Panc1 (cell line): ENCODE measurements at regions not wholly inside any gene's neighbourhood (a gene's known extent, or its start where the extent isn't known, plus 50 kb on each side); places are given as distances from the start of the nearest gene placed in this dataset.

ENCODE experiments used
- ATAC-seq: fragments of 200-7000 bp; cut with Tn5 transposase; 2 replicates; pipeline ENCODE4 v1.9.1; 2020; ENCODE audit warnings: mild to moderate bottlenecking, moderate library complexity
- BruUV-seq: library from RNA; stranded (reverse); fragments of 400-500 nt; replicated peaks from 2 replicates; lab custom pipeline; 2021; lab: Mats Ljungman, UMichigan
- CTCF ChIA-PET: fragments of 300-600 bp; sonication (Branson Sonifier 250); formaldehyde crosslinking; loops from one replicate; lab custom pipeline; 2022; ENCODE audit warnings: antibody characterized with exemption; lab: Charles Lee
- POLR2A ChIA-PET: fragments of 300-600 bp; sonication (Branson Sonifier 250); formaldehyde crosslinking; loops from one replicate; lab custom pipeline; 2022; ENCODE audit warnings: antibody characterized with exemption; lab: Charles Lee
- DNase-seq: peaks from one replicate; pipeline ENCODE4 v3.0.0-alpha.2; 2010; ENCODE audit warnings: low read depth, low spot score
- H3K27ac ChIP-seq: 2 replicates; pipeline ENCODE4 v1.5.1; 2011; ENCODE audit warnings: mild to moderate bottlenecking, low read length, inconsistent platforms
- H3K27me3 ChIP-seq: fragments of 200-500 bp; sonication (Bioruptor generic); 2 replicates; pipeline ENCODE4 v1.6.0; 2014; ENCODE audit warnings: low read length, inconsistent platforms; ENCODE audit not compliant: control insufficient read depth, insufficient read depth
- H3K36me3 ChIP-seq: fragments of 200-500 bp; sonication (Bioruptor generic); 2 replicates; pipeline ENCODE4 v1.5.1; 2014; ENCODE audit warnings: inconsistent platforms, mild to moderate bottlenecking, low read length, moderate library complexity; ENCODE audit not compliant: control insufficient read depth, insufficient read depth
- H3K4me1 ChIP-seq: 2 replicates; pipeline ENCODE4 v1.5.1; 2011; ENCODE audit warnings: inconsistent platforms, mild to moderate bottlenecking, low read length, moderate library complexity; ENCODE audit not compliant: control insufficient read depth, insufficient read depth
- H3K4me3 ChIP-seq, 2 experiments: 2 replicates each; pipeline ENCODE4 v1.5.1; 2011 to 2012; ENCODE audit warnings: low read depth in 2 of 2, low read length in 2 of 2, mild to moderate bottlenecking in 2 of 2, inconsistent platforms in 1 of 2, moderate library complexity in 1 of 2
- H3K9me3 ChIP-seq: fragments of 200-500 bp; sonication (Bioruptor generic); 2 replicates; pipeline ENCODE4 v1.5.1; 2014; ENCODE audit warnings: low read depth, mild to moderate bottlenecking, inconsistent platforms, low read length, moderate library complexity; ENCODE audit not compliant: control insufficient read depth, insufficient read depth
- POLR2AphosphoS5 ChIP-seq: IDR thresholded peaks from 2 replicates; pipeline ENCODE4 v1.6.1; 2012; ENCODE audit warnings: mild to moderate bottlenecking, low read depth, low read length, moderate library complexity
- SIN3A ChIP-seq: IDR thresholded peaks from 2 replicates; pipeline ENCODE4 v1.6.1; 2012; ENCODE audit warnings: low read depth, mild to moderate bottlenecking, low read length, moderate library complexity, borderline replicate concordance; ENCODE audit not compliant: insufficient read depth
- TCF7L2 ChIP-seq: IDR thresholded peaks from 2 replicates; pipeline ENCODE4 v1.6.1; 2011; ENCODE audit warnings: mild to moderate bottlenecking, low read depth, low read length, inconsistent platforms
- in situ Hi-C: cut with HindIII; loops from 2 replicates; pipeline ENCODE4 v1.10.0; 2016; ENCODE audit warnings: low sequenced_read_pairs, low pct_unique_long_range_greater_than_20kb
- intact Hi-C: fragments of 100-400 bp; cut with micrococcal nuclease; formaldehyde crosslinking; loops from one replicate; pipeline ENCODE4 v1.10.0; 2022; ENCODE audit not compliant: unreplicated experiment
- TF ChIP-seq, protein P1 (sequence below): fragments of 450-650 bp; IDR thresholded peaks from 2 replicates; pipeline ENCODE4 v1.5.1; 2017; ENCODE audit warnings: mild to moderate bottlenecking
- TF ChIP-seq, protein P2 (sequence below), 2 experiments: IDR thresholded peaks; 2 replicates each; pipeline ENCODE4 v1.6.1; 2011 to 2012; ENCODE audit warnings: low read depth in 2 of 2, control low read depth in 1 of 2, low read length in 1 of 2, mild to moderate bottlenecking in 1 of 2, moderate library complexity in 1 of 2; ENCODE audit not compliant: insufficient read depth in 1 of 2

DNA sequence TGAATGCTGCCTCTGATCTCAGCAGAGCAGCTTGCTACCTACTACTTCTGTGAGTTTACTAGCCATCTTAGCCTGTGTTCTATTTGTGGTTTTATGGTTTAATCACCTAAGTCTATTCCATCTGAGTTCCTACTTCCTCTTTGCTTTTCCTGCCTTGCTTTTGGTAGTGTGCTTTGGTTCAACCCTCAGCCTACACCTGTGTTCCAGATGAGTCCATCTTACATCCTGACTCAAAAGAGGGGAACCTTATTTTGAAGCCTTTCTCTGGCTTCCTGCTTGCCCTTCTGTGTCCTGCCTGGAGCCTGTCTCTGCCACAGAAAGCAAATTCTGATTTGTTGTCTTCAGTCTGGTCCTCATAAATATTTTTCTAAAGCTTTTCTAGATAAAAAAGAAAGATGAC is 530.3 kb upstream of the MEX3C start:
- no TSS peak for BruUV-seq
- no peaks in the 10 kb centered on the region for H3K36me3 ChIP-seq
- H3K4me3 ChIP-seq: no peak overlapping the region
- intact Hi-C loops (no loop called here), in situ Hi-C loops (no loop called here)
- no peaks in the 10 kb centered on the region for H3K4me1 ChIP-seq
- ChIA-PET CTCF (no interaction called here), POLR2A (no interaction called here)
- ATAC-seq (no peak), DNase-seq (no peak)
- no peaks in the 10 kb centered on the region for H3K27me3 ChIP-seq
- no peaks in the 10 kb centered on the region for H3K9me3 ChIP-seq
- TF ChIP-seq, protein P1, sequence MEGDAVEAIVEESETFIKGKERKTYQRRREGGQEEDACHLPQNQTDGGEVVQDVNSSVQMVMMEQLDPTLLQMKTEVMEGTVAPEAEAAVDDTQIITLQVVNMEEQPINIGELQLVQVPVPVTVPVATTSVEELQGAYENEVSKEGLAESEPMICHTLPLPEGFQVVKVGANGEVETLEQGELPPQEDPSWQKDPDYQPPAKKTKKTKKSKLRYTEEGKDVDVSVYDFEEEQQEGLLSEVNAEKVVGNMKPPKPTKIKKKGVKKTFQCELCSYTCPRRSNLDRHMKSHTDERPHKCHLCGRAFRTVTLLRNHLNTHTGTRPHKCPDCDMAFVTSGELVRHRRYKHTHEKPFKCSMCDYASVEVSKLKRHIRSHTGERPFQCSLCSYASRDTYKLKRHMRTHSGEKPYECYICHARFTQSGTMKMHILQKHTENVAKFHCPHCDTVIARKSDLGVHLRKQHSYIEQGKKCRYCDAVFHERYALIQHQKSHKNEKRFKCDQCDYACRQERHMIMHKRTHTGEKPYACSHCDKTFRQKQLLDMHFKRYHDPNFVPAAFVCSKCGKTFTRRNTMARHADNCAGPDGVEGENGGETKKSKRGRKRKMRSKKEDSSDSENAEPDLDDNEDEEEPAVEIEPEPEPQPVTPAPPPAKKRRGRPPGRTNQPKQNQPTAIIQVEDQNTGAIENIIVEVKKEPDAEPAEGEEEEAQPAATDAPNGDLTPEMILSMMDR: no peak
- no peak for TF ChIP-seq POLR2AphosphoS5
- TF ChIP-seq SIN3A: no peak
- TF ChIP-seq, protein P2, sequence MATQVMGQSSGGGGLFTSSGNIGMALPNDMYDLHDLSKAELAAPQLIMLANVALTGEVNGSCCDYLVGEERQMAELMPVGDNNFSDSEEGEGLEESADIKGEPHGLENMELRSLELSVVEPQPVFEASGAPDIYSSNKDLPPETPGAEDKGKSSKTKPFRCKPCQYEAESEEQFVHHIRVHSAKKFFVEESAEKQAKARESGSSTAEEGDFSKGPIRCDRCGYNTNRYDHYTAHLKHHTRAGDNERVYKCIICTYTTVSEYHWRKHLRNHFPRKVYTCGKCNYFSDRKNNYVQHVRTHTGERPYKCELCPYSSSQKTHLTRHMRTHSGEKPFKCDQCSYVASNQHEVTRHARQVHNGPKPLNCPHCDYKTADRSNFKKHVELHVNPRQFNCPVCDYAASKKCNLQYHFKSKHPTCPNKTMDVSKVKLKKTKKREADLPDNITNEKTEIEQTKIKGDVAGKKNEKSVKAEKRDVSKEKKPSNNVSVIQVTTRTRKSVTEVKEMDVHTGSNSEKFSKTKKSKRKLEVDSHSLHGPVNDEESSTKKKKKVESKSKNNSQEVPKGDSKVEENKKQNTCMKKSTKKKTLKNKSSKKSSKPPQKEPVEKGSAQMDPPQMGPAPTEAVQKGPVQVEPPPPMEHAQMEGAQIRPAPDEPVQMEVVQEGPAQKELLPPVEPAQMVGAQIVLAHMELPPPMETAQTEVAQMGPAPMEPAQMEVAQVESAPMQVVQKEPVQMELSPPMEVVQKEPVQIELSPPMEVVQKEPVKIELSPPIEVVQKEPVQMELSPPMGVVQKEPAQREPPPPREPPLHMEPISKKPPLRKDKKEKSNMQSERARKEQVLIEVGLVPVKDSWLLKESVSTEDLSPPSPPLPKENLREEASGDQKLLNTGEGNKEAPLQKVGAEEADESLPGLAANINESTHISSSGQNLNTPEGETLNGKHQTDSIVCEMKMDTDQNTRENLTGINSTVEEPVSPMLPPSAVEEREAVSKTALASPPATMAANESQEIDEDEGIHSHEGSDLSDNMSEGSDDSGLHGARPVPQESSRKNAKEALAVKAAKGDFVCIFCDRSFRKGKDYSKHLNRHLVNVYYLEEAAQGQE (IDR thresholded peaks at IDR 0.05; ENCODE audit: insufficient read depth in 1 of 2, low read depth in 2 of 2, low read length in 1 of 2): no peak
- TF ChIP-seq TCF7L2: no peak
- no peak overlapping the region for H3K27ac ChIP-seq

DNA sequence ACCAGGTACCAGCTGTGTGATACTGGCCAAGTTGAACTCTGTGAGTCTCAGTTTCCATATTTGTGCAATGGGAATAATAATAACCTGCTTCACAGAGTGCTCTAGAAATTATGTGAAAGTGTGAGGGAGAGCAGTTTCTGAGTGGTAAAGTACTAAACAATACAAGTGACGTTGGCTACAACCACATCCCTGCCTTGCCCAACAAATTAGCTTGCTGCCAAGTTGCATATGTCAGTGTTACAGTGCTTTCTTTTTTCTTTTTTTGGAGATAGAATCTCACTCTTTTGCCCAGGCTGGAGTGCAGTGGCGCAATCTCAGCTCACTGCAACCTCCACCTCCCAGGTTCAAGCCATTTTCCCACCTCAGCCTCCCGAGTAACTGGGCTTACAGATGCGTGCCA is 533.6 kb upstream of the MEX3C start:
- Histone ChIP-seq H3K27me3 (no peaks in the 10 kb centered on the region), H3K4me3 (no peak overlapping the region), H3K36me3 (no peaks in the 10 kb centered on the region), H3K27ac (no peak overlapping the region), H3K4me1 (no peaks in the 10 kb centered on the region), H3K9me3 (no peaks in the 10 kb centered on the region)
- in situ Hi-C loops: no loop called here
- DNase-seq (no peak), ATAC-seq (no peak)
- intact Hi-C loops: no loop called here
- ChIA-PET POLR2A (no interaction called here), CTCF (no interaction called here)
- TF ChIP-seq, protein P2 (IDR thresholded peaks at IDR 0.05; ENCODE audit: insufficient read depth in 1 of 2, low read depth in 2 of 2, low read length in 1 of 2): no peak
- TF ChIP-seq, protein P1: no peak
- no peak for TF ChIP-seq SIN3A
- no peak for TF ChIP-seq TCF7L2
- BruUV-seq: no TSS peak
